ENCODE measurements at regions not wholly inside any gene's neighbourhood (a gene's known extent, or its start where the extent isn't known, plus 50 kb on each side); places are given as distances from the start of the nearest gene placed in this dataset.

DNA sequence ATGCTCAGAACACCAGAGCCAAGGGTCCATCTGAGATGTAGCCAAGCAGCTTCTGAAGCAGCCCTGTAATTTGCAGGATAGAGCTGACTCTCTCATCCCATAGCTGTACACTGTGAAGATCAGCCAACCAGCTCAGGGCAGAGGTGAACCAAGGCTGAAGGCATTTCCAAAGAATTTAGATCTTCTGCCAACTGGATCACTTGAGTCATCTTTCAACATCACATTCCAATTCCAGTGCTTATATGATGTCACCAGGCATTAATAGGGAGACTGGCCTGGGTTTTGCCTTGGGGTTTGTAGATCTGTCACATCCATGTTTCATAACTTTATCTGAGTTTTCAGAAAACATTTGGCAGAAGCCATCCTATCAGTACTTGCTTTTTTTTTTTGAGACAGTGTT is 98.2 kb downstream of the NR2F2 start:
- peak overlapping the region in 1 of 5 donors; percentile 62 for H3K27ac ChIP-seq
- intact Hi-C loops (cut with DNase I), result no loop called here
- H3K4me3 ChIP-seq, result no peak overlapping the region
- DNase-seq, result peak; percentile 44 to 87 (median 82)
- H3K4me1 ChIP-seq (replicated peaks in 1 of 2), result no peaks in the 10 kb centered on the region
- H3K9me3 ChIP-seq (replicated peaks in 1 of 3), result no peaks in the 10 kb centered on the region
- H3K36me3 ChIP-seq (replicated peaks in 1 of 2), result no peaks in the 10 kb centered on the region
- peaks cover 12% of the 10 kb centered on the region for H3K27me3 ChIP-seq
- no peak for TF ChIP-seq POLR2A (IDR thresholded peaks at IDR 0.05)

DNA sequence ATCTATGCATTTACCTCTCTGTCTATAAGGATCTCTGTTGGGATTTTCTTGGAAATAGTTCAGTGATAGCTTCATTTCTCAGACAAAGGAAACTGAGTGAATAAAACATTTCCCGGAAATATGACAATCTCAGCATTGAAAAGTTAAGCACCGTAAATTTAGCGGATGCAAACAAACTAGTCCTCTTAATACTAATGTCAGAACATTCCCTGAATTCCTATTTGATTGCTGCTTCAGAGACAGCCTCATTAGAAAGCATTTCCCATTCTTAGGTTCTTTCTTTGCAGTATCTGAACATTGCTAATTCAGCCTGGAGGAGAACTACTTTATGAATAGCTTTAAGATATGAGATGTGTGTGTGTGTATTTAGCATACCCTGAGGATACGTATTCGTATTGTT is 101.3 kb downstream of the NR2F2 start:
- Histone ChIP-seq H3K27ac (no peak overlapping the region), H3K4me3 (no peak overlapping the region), H3K27me3 (no peaks in the 10 kb centered on the region), H3K9me3 (replicated peaks in 1 of 3) (no peaks in the 10 kb centered on the region), H3K4me1 (replicated peaks in 1 of 2) (no peaks in the 10 kb centered on the region), H3K36me3 (replicated peaks in 1 of 2) (no peaks in the 10 kb centered on the region)
- 79 to 85% (median 81%) methylated on average over 5 of the region's 5 CpGs for WGBS, 4 donors
- intact Hi-C loops (cut with DNase I), result no loop called here
- DNase-seq, result no peak
- TF ChIP-seq CTCF (IDR thresholded peaks at IDR 0.05) (no peak), POLR2A (IDR thresholded peaks at IDR 0.05) (no peak)

DNA sequence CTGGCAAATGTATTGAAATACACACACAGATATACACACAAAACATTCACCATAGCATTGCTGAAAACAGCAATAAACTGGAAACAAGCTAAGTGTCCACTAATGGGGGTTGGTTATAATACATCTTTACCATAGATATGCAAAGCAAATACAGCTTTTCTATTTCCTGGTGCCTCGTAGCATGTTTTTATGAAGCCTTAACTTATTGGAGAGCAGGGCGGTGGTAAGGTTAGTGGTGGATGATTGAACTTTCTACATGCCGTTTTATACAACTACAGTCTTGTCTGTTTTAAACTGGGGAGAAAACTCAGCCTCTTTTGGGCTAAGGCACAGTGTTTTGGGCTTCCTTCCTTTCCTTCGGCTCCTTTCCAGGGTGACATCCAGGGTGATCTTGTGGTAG is 104.5 kb downstream of the NR2F2 start:
- Histone ChIP-seq H3K4me1 (replicated peaks in 1 of 2) (no peaks in the 10 kb centered on the region), H3K27ac (no peak overlapping the region), H3K9me3 (replicated peaks in 1 of 3) (no peaks in the 10 kb centered on the region), H3K4me3 (no peak overlapping the region), H3K27me3 (no peaks in the 10 kb centered on the region), H3K36me3 (replicated peaks in 1 of 2) (no peaks in the 10 kb centered on the region)
- no peak for TF ChIP-seq CTCF (IDR thresholded peaks at IDR 0.05)
- no peak for TF ChIP-seq POLR2A (IDR thresholded peaks at IDR 0.05)
- intact Hi-C loops (cut with DNase I), result no loop called here
- no peak for DNase-seq
- WGBS, 4 donors, result 83 to 88% (median 86%) methylated on average over 4 of the region's 4 CpGs

- intact Hi-C loops (cut with DNase I), result no loop called here
- H3K27me3 ChIP-seq, result no peaks in the 10 kb centered on the region
- H3K4me3 ChIP-seq, result no peak overlapping the region
- 75 to 94% (median 88%) methylated on average over 3 of the region's 3 CpGs for WGBS, 4 donors
- TF ChIP-seq POLR2A (IDR thresholded peaks at IDR 0.05), result no peak
- TF ChIP-seq CTCF (IDR thresholded peaks at IDR 0.05), result no peak
- no peak for DNase-seq
- no peaks in the 10 kb centered on the region for H3K36me3 ChIP-seq (replicated peaks in 1 of 2)
- H3K9me3 ChIP-seq (replicated peaks in 1 of 3), result no peaks in the 10 kb centered on the region
- H3K4me1 ChIP-seq (replicated peaks in 1 of 2), result no peaks in the 10 kb centered on the region
- H3K27ac ChIP-seq, result no peak overlapping the region
These were observed 105.3 kb downstream of the NR2F2 start for GRCh38 chr15:96435841-96436240.

DNA sequence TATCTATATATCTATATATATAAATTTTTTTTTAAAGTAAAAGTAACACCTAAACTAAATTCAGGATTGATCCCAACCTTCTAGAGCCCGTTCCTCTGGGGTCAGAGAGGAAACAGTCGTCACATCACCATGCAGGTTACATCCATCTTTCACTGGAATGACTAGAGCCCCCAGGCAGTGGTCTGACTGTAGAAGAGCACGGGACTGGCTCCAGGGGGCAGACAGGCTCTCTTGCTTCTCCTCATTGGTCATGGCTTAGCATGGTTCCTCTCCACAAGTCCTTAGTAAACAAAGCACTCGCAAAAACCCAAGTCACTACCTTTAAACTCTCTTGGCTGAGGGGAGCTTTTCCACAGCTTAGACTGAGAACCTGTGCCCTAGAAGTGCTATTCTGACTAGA is 110.5 kb downstream of the NR2F2 start:
- 82 to 93% (median 89%) methylated on average over 4 of the region's 4 CpGs for WGBS, 4 donors
- intact Hi-C loops (cut with DNase I), result no loop called here

More for the DNA sequence above, 110.5 kb downstream of the NR2F2 start:
- H3K36me3 ChIP-seq (replicated peaks in 1 of 2), result no peaks in the 10 kb centered on the region
- no peak overlapping the region for H3K4me3 ChIP-seq
- H3K27ac ChIP-seq, result no peak overlapping the region
- H3K4me1 ChIP-seq (replicated peaks in 1 of 2), result no peaks in the 10 kb centered on the region
- no peaks in the 10 kb centered on the region for H3K27me3 ChIP-seq
- DNase-seq, result no peak
- no peaks in the 10 kb centered on the region for H3K9me3 ChIP-seq (replicated peaks in 1 of 3)
- TF ChIP-seq CTCF (IDR thresholded peaks at IDR 0.05) (no peak), POLR2A (IDR thresholded peaks at IDR 0.05) (no peak)
